ENCODE measurements at regions not wholly inside any gene's neighbourhood (a gene's known extent, or its start where the extent isn't known, plus 50 kb on each side); places are given as distances from the start of the nearest gene placed in this dataset.

- H3K4me3 Mint-ChIP-seq, result no peak overlapping the region
- no peaks in the 10 kb centered on the region for H3K27me3 Mint-ChIP-seq
- H3K9me3 Mint-ChIP-seq, result no peaks in the 10 kb centered on the region
- H3K36me3 Mint-ChIP-seq, result no peaks in the 10 kb centered on the region
- no peak overlapping the region for H3K27ac Mint-ChIP-seq
- TF ChIP-seq CTCF (conservative IDR thresholded peaks at IDR 0.05), result no peak
- peaks cover 20% of the 10 kb centered on the region for H3K4me1 Mint-ChIP-seq (ENCODE audit: unreplicated experiment)
- DNase-seq (ENCODE audit: extremely low spot score, unreplicated experiment), result no peak
These were observed 195.7 kb downstream of the BCAS1 start for GRCh38 chr20:53874706-53875105.

- no peak for TF ChIP-seq CTCF (conservative IDR thresholded peaks at IDR 0.05)
- peaks cover 23% of the 10 kb centered on the region for H3K4me1 Mint-ChIP-seq (ENCODE audit: unreplicated experiment)
- H3K27me3 Mint-ChIP-seq, result no peaks in the 10 kb centered on the region
- no peak overlapping the region for H3K4me3 Mint-ChIP-seq
- DNase-seq (ENCODE audit: extremely low spot score, unreplicated experiment), result no peak
- no peaks in the 10 kb centered on the region for H3K9me3 Mint-ChIP-seq
- H3K27ac Mint-ChIP-seq, result no peak overlapping the region
- no peaks in the 10 kb centered on the region for H3K36me3 Mint-ChIP-seq
These were observed 196.3 kb downstream of the BCAS1 start for GRCh38 chr20:53874104-53874503.

- Mint-ChIP-seq H3K4me1 (ENCODE audit: unreplicated experiment) (peaks cover 17% of the 10 kb centered on the region), H3K4me3 (no peak overlapping the region), H3K36me3 (no peaks in the 10 kb centered on the region), H3K27ac (no peak overlapping the region), H3K27me3 (no peaks in the 10 kb centered on the region), H3K9me3 (no peaks in the 10 kb centered on the region)
- no peak for DNase-seq (ENCODE audit: extremely low spot score, unreplicated experiment)
- TF ChIP-seq CTCF (conservative IDR thresholded peaks at IDR 0.05), result no peak
These were observed 197.2 kb downstream of the BCAS1 start for GRCh38 chr20:53873230-53873604.

GRCh38 chr20:53872561-53873229 lies 197.7 kb downstream of the BCAS1 start:
- Mint-ChIP-seq H3K27ac (no peak overlapping the region), H3K4me1 (ENCODE audit: unreplicated experiment) (peaks cover 19% of the 10 kb centered on the region), H3K36me3 (no peaks in the 10 kb centered on the region), H3K27me3 (no peaks in the 10 kb centered on the region), H3K9me3 (no peaks in the 10 kb centered on the region), H3K4me3 (no peak overlapping the region)
- no peak for DNase-seq (ENCODE audit: extremely low spot score, unreplicated experiment)
- TF ChIP-seq CTCF (conservative IDR thresholded peaks at IDR 0.05), result no peak

- no peak overlapping the region for H3K4me3 Mint-ChIP-seq
- no peak for TF ChIP-seq CTCF (conservative IDR thresholded peaks at IDR 0.05)
- no peak overlapping the region for H3K27ac Mint-ChIP-seq
- H3K9me3 Mint-ChIP-seq, result no peaks in the 10 kb centered on the region
- no peaks in the 10 kb centered on the region for H3K27me3 Mint-ChIP-seq
- no peak for DNase-seq (ENCODE audit: extremely low spot score, unreplicated experiment)
- peaks cover 25% of the 10 kb centered on the region for H3K4me1 Mint-ChIP-seq (ENCODE audit: unreplicated experiment)
- H3K36me3 Mint-ChIP-seq, result no peaks in the 10 kb centered on the region
These were observed 198.3 kb downstream of the BCAS1 start for GRCh38 chr20:53872081-53872541.
